Esophagus squamous epithelium (tissue), 4 donors: ENCODE measurements at regions not wholly inside any gene's neighbourhood (a gene's known extent, or its start where the extent isn't known, plus 50 kb on each side); places are given as distances from the start of the nearest gene placed in this dataset.

Experiments
- CTCF ChIP-seq, 6 experiments: fragments of 450-650 bp in 4 of 6; fragments of 200-600 bp in 2 of 6; sonication (generic) in 2 of 6; IDR thresholded peaks; one replicate each; pipeline ENCODE4 v1.5.1; 2016 to 2019; ENCODE audit warnings: antibody characterized with exemption in 6 of 6, mild to moderate bottlenecking in 4 of 6, moderate library complexity in 4 of 6
- POLR2A ChIP-seq, 4 donors: fragments of 450-650 bp; IDR thresholded peaks; one replicate each; pipeline ENCODE4 v1.6.1; 2017; ENCODE audit warnings: antibody characterized with exemption in 4 of 4, mild to moderate bottlenecking in 4 of 4, moderate library complexity in 3 of 4

- TF ChIP-seq CTCF (IDR thresholded peaks at IDR 0.05) (no peak), POLR2A (IDR thresholded peaks at IDR 0.05) (no peak)
Measured at GRCh38 chr2:175843625-175844024, 158.4 kb downstream of the LNPK start.
